ENCODE measurements at regions not wholly inside any gene's neighbourhood (a gene's known extent, or its start where the extent isn't known, plus 50 kb on each side); places are given as distances from the start of the nearest gene placed in this dataset.

DNA sequence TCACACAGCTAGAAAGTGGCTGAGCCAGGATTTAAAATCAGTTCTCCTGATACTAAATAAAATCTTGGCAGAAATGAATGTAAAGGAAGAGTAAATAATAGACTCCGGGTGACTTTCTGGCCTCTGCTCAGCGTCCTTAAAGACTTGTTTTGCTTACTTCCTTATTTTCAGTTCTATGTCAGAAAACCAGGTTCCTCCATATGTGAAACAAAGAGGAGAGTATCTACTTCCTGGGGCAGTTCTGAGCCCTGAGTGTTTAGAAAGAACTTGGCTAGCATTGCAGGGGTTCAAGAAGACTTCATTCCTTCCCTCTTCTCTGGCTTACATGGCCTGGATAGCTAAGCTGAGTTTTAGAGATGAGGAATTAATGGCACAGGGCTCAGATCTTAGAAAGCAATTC is 222.8 kb upstream of the TLE3 start:
- TF ChIP-seq SMC3 (conservative IDR thresholded peaks at IDR 0.05; ENCODE audit: poor library complexity) = no peak
- TF ChIP-seq POLR2AphosphoS5 (IDR thresholded peaks at IDR 0.05) = no peak
- TF ChIP-seq EP300 (conservative IDR thresholded peaks at IDR 0.05; ENCODE audit: poor library complexity, severe bottlenecking) = no peak
- TF ChIP-seq, protein P1, sequence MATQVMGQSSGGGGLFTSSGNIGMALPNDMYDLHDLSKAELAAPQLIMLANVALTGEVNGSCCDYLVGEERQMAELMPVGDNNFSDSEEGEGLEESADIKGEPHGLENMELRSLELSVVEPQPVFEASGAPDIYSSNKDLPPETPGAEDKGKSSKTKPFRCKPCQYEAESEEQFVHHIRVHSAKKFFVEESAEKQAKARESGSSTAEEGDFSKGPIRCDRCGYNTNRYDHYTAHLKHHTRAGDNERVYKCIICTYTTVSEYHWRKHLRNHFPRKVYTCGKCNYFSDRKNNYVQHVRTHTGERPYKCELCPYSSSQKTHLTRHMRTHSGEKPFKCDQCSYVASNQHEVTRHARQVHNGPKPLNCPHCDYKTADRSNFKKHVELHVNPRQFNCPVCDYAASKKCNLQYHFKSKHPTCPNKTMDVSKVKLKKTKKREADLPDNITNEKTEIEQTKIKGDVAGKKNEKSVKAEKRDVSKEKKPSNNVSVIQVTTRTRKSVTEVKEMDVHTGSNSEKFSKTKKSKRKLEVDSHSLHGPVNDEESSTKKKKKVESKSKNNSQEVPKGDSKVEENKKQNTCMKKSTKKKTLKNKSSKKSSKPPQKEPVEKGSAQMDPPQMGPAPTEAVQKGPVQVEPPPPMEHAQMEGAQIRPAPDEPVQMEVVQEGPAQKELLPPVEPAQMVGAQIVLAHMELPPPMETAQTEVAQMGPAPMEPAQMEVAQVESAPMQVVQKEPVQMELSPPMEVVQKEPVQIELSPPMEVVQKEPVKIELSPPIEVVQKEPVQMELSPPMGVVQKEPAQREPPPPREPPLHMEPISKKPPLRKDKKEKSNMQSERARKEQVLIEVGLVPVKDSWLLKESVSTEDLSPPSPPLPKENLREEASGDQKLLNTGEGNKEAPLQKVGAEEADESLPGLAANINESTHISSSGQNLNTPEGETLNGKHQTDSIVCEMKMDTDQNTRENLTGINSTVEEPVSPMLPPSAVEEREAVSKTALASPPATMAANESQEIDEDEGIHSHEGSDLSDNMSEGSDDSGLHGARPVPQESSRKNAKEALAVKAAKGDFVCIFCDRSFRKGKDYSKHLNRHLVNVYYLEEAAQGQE (IDR thresholded peaks at IDR 0.05; ENCODE audit: borderline replicate concordance) = no peak
- TF ChIP-seq, protein P2, sequence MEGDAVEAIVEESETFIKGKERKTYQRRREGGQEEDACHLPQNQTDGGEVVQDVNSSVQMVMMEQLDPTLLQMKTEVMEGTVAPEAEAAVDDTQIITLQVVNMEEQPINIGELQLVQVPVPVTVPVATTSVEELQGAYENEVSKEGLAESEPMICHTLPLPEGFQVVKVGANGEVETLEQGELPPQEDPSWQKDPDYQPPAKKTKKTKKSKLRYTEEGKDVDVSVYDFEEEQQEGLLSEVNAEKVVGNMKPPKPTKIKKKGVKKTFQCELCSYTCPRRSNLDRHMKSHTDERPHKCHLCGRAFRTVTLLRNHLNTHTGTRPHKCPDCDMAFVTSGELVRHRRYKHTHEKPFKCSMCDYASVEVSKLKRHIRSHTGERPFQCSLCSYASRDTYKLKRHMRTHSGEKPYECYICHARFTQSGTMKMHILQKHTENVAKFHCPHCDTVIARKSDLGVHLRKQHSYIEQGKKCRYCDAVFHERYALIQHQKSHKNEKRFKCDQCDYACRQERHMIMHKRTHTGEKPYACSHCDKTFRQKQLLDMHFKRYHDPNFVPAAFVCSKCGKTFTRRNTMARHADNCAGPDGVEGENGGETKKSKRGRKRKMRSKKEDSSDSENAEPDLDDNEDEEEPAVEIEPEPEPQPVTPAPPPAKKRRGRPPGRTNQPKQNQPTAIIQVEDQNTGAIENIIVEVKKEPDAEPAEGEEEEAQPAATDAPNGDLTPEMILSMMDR (IDR thresholded peaks at IDR 0.05; ENCODE audit: poor library complexity, severe bottlenecking) = no peak
- TF ChIP-seq TAF1 (IDR thresholded peaks at IDR 0.05; ENCODE audit: low read depth) = no peak
- TF ChIP-seq RAD21 (conservative IDR thresholded peaks at IDR 0.05) = no peak
- TF ChIP-seq EZH2 (IDR thresholded peaks at IDR 0.05; ENCODE audit: borderline replicate concordance, insufficient read depth, low read length, poor library complexity, severe bottlenecking) = no peak
- TF ChIP-seq MXI1 (conservative IDR thresholded peaks at IDR 0.05; ENCODE audit: poor library complexity, severe bottlenecking) = no peak
- H3K27ac ChIP-seq (ENCODE audit: low read length) = no peak overlapping the region
- H3K4me3 ChIP-seq (ENCODE audit: low read length) = no peak overlapping the region
- no peaks in the 10 kb centered on the region for H3K79me2 ChIP-seq (replicated peaks; ENCODE audit: insufficient read depth, low read length)
- no peak overlapping the region for H3K4me2 ChIP-seq (ENCODE audit: low read length)
- no peaks in the 10 kb centered on the region for H3K9me2 ChIP-seq (ENCODE audit: insufficient read depth, low read length)
- H2AFZ ChIP-seq (ENCODE audit: low read depth, low read length) = no peak overlapping the region
- H3F3A ChIP-seq (ENCODE audit: insufficient read depth, low read length, poor library complexity, severe bottlenecking) = no peaks in the 10 kb centered on the region
- no peaks in the 10 kb centered on the region for H3K36me3 ChIP-seq (ENCODE audit: insufficient read depth, low read length)
- no peaks in the 10 kb centered on the region for H3K9me3 ChIP-seq (ENCODE audit: low read length)
- no peaks in the 10 kb centered on the region for H3K27me3 ChIP-seq (ENCODE audit: insufficient read depth, low read depth, low read length)
- no peak overlapping the region for H3K9ac ChIP-seq (ENCODE audit: low read length)
- no peaks in the 10 kb centered on the region for H4K20me1 ChIP-seq (ENCODE audit: insufficient read depth)

DNA sequence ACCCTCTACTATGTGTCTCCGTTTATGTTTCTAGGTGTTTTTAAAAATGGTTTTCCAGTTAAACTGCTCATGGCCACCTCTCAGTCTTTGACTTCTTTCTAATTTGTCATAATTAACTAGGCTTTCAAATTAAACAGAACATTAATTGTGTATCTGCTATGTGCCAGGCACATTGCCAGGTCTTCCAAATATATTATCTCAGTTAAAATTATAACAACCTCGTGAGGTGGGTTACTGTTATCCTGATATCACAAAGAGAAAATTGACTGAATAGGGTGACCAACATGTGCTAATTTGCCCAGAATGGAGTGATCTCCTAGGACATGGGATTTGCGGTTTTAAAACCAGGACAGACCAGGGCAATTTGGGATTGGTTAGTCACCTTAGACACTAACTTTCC is 222.4 kb upstream of the TLE3 start:
- Histone ChIP-seq H3K9ac (ENCODE audit: low read length) (no peak overlapping the region), H4K20me1 (ENCODE audit: insufficient read depth) (no peaks in the 10 kb centered on the region), H3K27ac (ENCODE audit: low read length) (no peak overlapping the region), H3K4me2 (ENCODE audit: low read length) (no peak overlapping the region), H3K4me3 (ENCODE audit: low read length) (no peak overlapping the region), H3F3A (ENCODE audit: insufficient read depth, low read length, poor library complexity, severe bottlenecking) (no peaks in the 10 kb centered on the region), H3K79me2 (replicated peaks; ENCODE audit: insufficient read depth, low read length) (no peaks in the 10 kb centered on the region), H2AFZ (ENCODE audit: low read depth, low read length) (no peak overlapping the region), H3K9me2 (ENCODE audit: insufficient read depth, low read length) (no peaks in the 10 kb centered on the region), H3K27me3 (ENCODE audit: insufficient read depth, low read depth, low read length) (no peaks in the 10 kb centered on the region), H3K36me3 (ENCODE audit: insufficient read depth, low read length) (no peaks in the 10 kb centered on the region), H3K9me3 (ENCODE audit: low read length) (no peaks in the 10 kb centered on the region)
- TF ChIP-seq MXI1 (conservative IDR thresholded peaks at IDR 0.05; ENCODE audit: poor library complexity, severe bottlenecking) = no peak
- TF ChIP-seq SMC3 (conservative IDR thresholded peaks at IDR 0.05; ENCODE audit: poor library complexity) = no peak

DNA sequence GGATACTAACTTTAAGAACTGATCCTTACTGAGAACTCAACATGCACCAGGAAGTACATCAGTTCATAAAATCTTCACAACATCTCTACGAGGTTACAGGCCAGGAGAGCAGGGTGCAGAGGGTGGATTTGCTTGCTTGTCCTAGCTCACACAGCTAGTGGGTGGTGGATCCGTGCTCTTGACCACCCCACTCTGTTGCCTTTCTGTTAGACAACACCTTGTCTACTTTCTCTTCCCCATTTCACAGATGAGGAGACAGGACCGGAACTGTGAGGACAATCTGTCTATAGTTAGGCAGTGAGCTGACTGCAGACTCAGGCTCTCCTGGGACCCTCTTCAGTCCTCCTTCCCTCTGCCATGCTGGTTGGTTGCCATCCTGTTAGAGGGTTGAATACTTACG is 221.7 kb upstream of the TLE3 start:
- H3F3A ChIP-seq (ENCODE audit: insufficient read depth, low read length, poor library complexity, severe bottlenecking) = no peaks in the 10 kb centered on the region
- H3K36me3 ChIP-seq (ENCODE audit: insufficient read depth, low read length) = no peaks in the 10 kb centered on the region
- H3K9me2 ChIP-seq (ENCODE audit: insufficient read depth, low read length) = no peaks in the 10 kb centered on the region
- no peak overlapping the region for H3K4me2 ChIP-seq (ENCODE audit: low read length)
- H4K20me1 ChIP-seq (ENCODE audit: insufficient read depth) = no peaks in the 10 kb centered on the region
- H3K9ac ChIP-seq (ENCODE audit: low read length) = no peak overlapping the region
- H2AFZ ChIP-seq (ENCODE audit: low read depth, low read length) = no peak overlapping the region
- no peaks in the 10 kb centered on the region for H3K27me3 ChIP-seq (ENCODE audit: insufficient read depth, low read depth, low read length)
- no peak for TF ChIP-seq EP300 (conservative IDR thresholded peaks at IDR 0.05; ENCODE audit: poor library complexity, severe bottlenecking)
- TF ChIP-seq RAD21 (conservative IDR thresholded peaks at IDR 0.05) = no peak
- TF ChIP-seq POLR2AphosphoS5 (IDR thresholded peaks at IDR 0.05) = no peak
- TF ChIP-seq SMC3 (conservative IDR thresholded peaks at IDR 0.05; ENCODE audit: poor library complexity) = no peak
- no peak for TF ChIP-seq TAF1 (IDR thresholded peaks at IDR 0.05; ENCODE audit: low read depth)
- no peak for TF ChIP-seq EZH2 (IDR thresholded peaks at IDR 0.05; ENCODE audit: borderline replicate concordance, insufficient read depth, low read length, poor library complexity, severe bottlenecking)
- no peak for TF ChIP-seq MXI1 (conservative IDR thresholded peaks at IDR 0.05; ENCODE audit: poor library complexity, severe bottlenecking)
- TF ChIP-seq, protein P1 (IDR thresholded peaks at IDR 0.05; ENCODE audit: borderline replicate concordance) = no peak
- TF ChIP-seq, protein P2 (IDR thresholded peaks at IDR 0.05; ENCODE audit: poor library complexity, severe bottlenecking) = no peak
- no peaks in the 10 kb centered on the region for H3K79me2 ChIP-seq (replicated peaks; ENCODE audit: insufficient read depth, low read length)
- H3K4me3 ChIP-seq (ENCODE audit: low read length) = no peak overlapping the region
- no peak overlapping the region for H3K27ac ChIP-seq (ENCODE audit: low read length)
- H3K9me3 ChIP-seq (ENCODE audit: low read length) = no peaks in the 10 kb centered on the region

Measured in neural cell (in vitro differentiated cells).